K562 (cell line): ENCODE measurements at regions not wholly inside any gene's neighbourhood (a gene's known extent, or its start where the extent isn't known, plus 50 kb on each side); places are given as distances from the start of the nearest gene placed in this dataset.
A peak's percentile ranks its signal among the peaks of the same experiment; 100 is the strongest.

ENCODE experiments used
- ATAC-seq: fragments of 200-7000 bp; cut with Tn5 transposase; 3 replicates; pipeline ENCODE4 v1.9.1; 2020; ENCODE audit warnings: moderate library complexity
- BruUV-seq: library from RNA; stranded (reverse); fragments of 400-500 nt; replicated peaks from 2 replicates; lab custom pipeline; 2021; lab: Mats Ljungman, UMichigan
- CTCF ChIA-PET: fragments of 300-600 bp; formaldehyde crosslinking; extraction: SDS; loops from one replicate; lab custom pipeline; 2021; ENCODE audit warnings: low intra/inter-chr PET ratio; lab: Yijun Ruan, JAX
- POLR2A ChIA-PET: fragments of 300-600, 350-650 bp; sonication (Branson Sonifier 250); formaldehyde crosslinking; extraction: SDS; loops from one replicate; lab custom pipeline; 2021; ENCODE audit warnings: antibody characterized with exemption, inconsistent platforms; lab: Yijun Ruan, JAX
- DNase-seq, 4 experiments: peaks; one replicate each; pipeline versions ENCODE4 v3.0.0 to v3.0.0-alpha.2; 2011 to 2018; ENCODE audit warnings: low spot score in 3 of 4, mixed read lengths in 3 of 4; ENCODE audit errors: extremely low read depth in 1 of 4
- FAIRE-seq: peaks from 2 replicates; lab custom pipeline; 2011; peaks lifted over from hg19 to GRCh38; lab: Jason Lieb, UNC
- H2AFZ ChIP-seq: 2 replicates; pipeline ENCODE4 v1.6.0; 2011; ENCODE audit warnings: low read depth, low read length, control low read depth, inconsistent platforms
- H3K27ac ChIP-seq: fragments of 200-600 bp; 3 replicates; pipeline ENCODE4 v1.8.0; 2011; ENCODE audit warnings: low read depth, mild to moderate bottlenecking, control low read depth, inconsistent platforms, low read length, moderate library complexity, mixed read lengths; ENCODE audit errors: extremely low read depth
- H3K27me3 ChIP-seq, 2 experiments: fragments of 300-600 bp in 1 of 2; 2 replicates in 1 of 2; 3 replicates in 1 of 2; pipeline versions ENCODE4 v1.6.0 to v1.8.0; 2011; ENCODE audit warnings: inconsistent platforms in 2 of 2, low read length in 2 of 2, mild to moderate bottlenecking in 1 of 2, mixed read lengths in 1 of 2, moderate library complexity in 1 of 2; ENCODE audit not compliant: control insufficient read depth in 2 of 2, insufficient read depth in 2 of 2
- H3K36me3 ChIP-seq: fragments of 300-600 bp; 3 replicates; pipeline ENCODE4 v1.8.0; 2011; ENCODE audit warnings: mild to moderate bottlenecking, low read length, inconsistent platforms; ENCODE audit not compliant: control insufficient read depth, insufficient read depth
- H3K4me1 ChIP-seq, 2 experiments: fragments of 200-600 bp in 1 of 2; replicated peaks in 1 of 2; 2 replicates in 1 of 2; 3 replicates in 1 of 2; pipeline versions ENCODE4 v1.5.1 to v1.8.0; 2011; ENCODE audit warnings: inconsistent platforms in 2 of 2, low read length in 2 of 2, mild to moderate bottlenecking in 1 of 2, mixed read lengths in 1 of 2, moderate library complexity in 1 of 2; ENCODE audit not compliant: control insufficient read depth in 2 of 2, insufficient read depth in 2 of 2
- H3K4me2 ChIP-seq: 2 replicates; pipeline ENCODE4 v1.6.1; 2011; ENCODE audit warnings: low read length, control low read depth, inconsistent platforms, mixed read lengths; ENCODE audit not compliant: insufficient read depth
- H3K4me3 ChIP-seq: fragments of 200-600 bp; sonication (generic), shearing (Covaris generic); 2 replicates; pipeline ENCODE4 v1.5.1; 2016; ENCODE audit warnings: control low read depth, inconsistent platforms
- H3K79me2 ChIP-seq: fragments of 200-600 bp; 3 replicates; pipeline ENCODE4 v1.8.0; 2011; ENCODE audit warnings: low read length, inconsistent platforms; ENCODE audit not compliant: control insufficient read depth, insufficient read depth
- H3K9ac ChIP-seq, 2 experiments: 2 replicates each; pipeline versions ENCODE4 v1.6.0 to v1.6.1; 2011; ENCODE audit warnings: low read depth in 2 of 2, low read length in 2 of 2, control low read depth in 1 of 2, inconsistent platforms in 1 of 2, mild to moderate bottlenecking in 1 of 2, mixed read lengths in 1 of 2; ENCODE audit not compliant: insufficient read depth in 1 of 2
- H3K9me1 ChIP-seq: one replicate; pipeline ENCODE4 v1.6.0; 2011; ENCODE audit warnings: inconsistent platforms, mild to moderate bottlenecking, low read length, moderate library complexity; ENCODE audit not compliant: control insufficient read depth, insufficient read depth
- H3K9me3 ChIP-seq: replicated peaks from 2 replicates; pipeline ENCODE4 v1.5.1; 2011; ENCODE audit warnings: low read depth, low read length, inconsistent platforms; ENCODE audit not compliant: control insufficient read depth, insufficient read depth
- H4K20me1 ChIP-seq: replicated peaks from 2 replicates; pipeline ENCODE4 v1.6.1; 2011; ENCODE audit warnings: low read length, inconsistent platforms, mixed read lengths; ENCODE audit not compliant: control insufficient read depth, insufficient read depth
- FOXO4 ChIP-seq: fragments of 450-650 bp; formaldehyde crosslinking; IDR thresholded peaks from 2 replicates; pipeline ENCODE4 v1.4.0; 2020; ENCODE audit warnings: mild to moderate bottlenecking, moderate library complexity
- MEIS2 ChIP-seq: fragments of 450-650 bp; IDR thresholded peaks from 2 replicates; pipeline ENCODE4 v1.6.1; 2014; ENCODE audit warnings: mild to moderate bottlenecking; ENCODE audit not compliant: partially characterized antibody
- MLLT1 ChIP-seq, 2 experiments: fragments of 450-650 bp; IDR thresholded peaks; 2 replicates each; pipeline ENCODE4 v1.6.1; 2016
- NFIC ChIP-seq: fragments of 450-650 bp; IDR thresholded peaks from 2 replicates; pipeline ENCODE4 v1.6.1; 2017; ENCODE audit warnings: mild to moderate bottlenecking, inconsistent platforms
- NR1H2 ChIP-seq: sonication (generic); formaldehyde crosslinking; IDR thresholded peaks from 2 replicates; pipeline ENCODE4 v1.4.0; 2020; ENCODE audit warnings: mild to moderate bottlenecking, missing genetic modification reagents
- SP1 ChIP-seq: sonication (generic); formaldehyde crosslinking; IDR thresholded peaks from 2 replicates; pipeline ENCODE4 v1.8.1; 2022; ENCODE audit warnings: mild to moderate bottlenecking, missing genetic modification reagents
- TOE1 ChIP-seq, 2 experiments: fragments of 450-650 bp in 1 of 2; sonication (generic) in 1 of 2; formaldehyde crosslinking in 1 of 2; IDR thresholded peaks; 2 replicates each; pipeline versions ENCODE4 v1.7.1 to v1.8.0; 2016 to 2022; ENCODE audit warnings: borderline replicate concordance in 2 of 2, mild to moderate bottlenecking in 2 of 2, antibody characterized with exemption in 1 of 2, inconsistent platforms in 1 of 2, low read depth in 1 of 2, missing genetic modification reagents in 1 of 2, moderate library complexity in 1 of 2
- TRIM24 ChIP-seq, 2 experiments: fragments of 450-650 bp; IDR thresholded peaks; 2 replicates each; pipeline ENCODE4 v1.6.1; 2016
- ZKSCAN8 ChIP-seq: fragments of 200-800 bp; sonication (Bioruptor generic); IDR thresholded peaks from 2 replicates; pipeline ENCODE4 v1.6.1; 2016; ENCODE audit warnings: missing genetic modification characterization, missing compliant biosample characterization
- ZNF512 ChIP-seq: IDR thresholded peaks from 2 replicates; pipeline ENCODE4 v1.6.1; 2016; ENCODE audit warnings: missing genetic modification characterization, missing compliant biosample characterization
- WGBS: fragments of 100-300 bp; shearing (Covaris generic); methylation state at CpG from one replicate; pipeline ENCODE4 v1.1.6; 2016; ENCODE audit warnings: low coverage, mixed read lengths; ENCODE audit not compliant: insufficient coverage; ENCODE audit errors: missing lambda C conversion rate; 5-methylcytosine and 5-hydroxymethylcytosine counted together
- in situ Hi-C: fragments of 300-500 bp; cut with MboI; formaldehyde crosslinking; loops from 4 replicates; pipeline ENCODE4 v1.15.0; 2018; ENCODE audit warnings: inconsistent platforms, mixed read lengths
- intact Hi-C: fragments of 100-400 bp; cut with micrococcal nuclease; formaldehyde crosslinking; loops from 2 replicates; pipeline ENCODE4 v1.14.2; 2022

GRCh38 chr12:47376927-47377326 is 297.2 kb upstream of the AMIGO2 start:
- Histone ChIP-seq H3K36me3 (no peaks in the 10 kb centered on the region), H3K4me1 (peaks cover 3 to 31% of the 10 kb centered on the region in 2 experiments; a peak in 3 of 5 replicates), H3K27ac (no peak overlapping the region), H3K79me2 (no peaks in the 10 kb centered on the region), H3K9ac (no peak overlapping the region), H2AFZ (no peak overlapping the region), H4K20me1 (no peaks in the 10 kb centered on the region), H3K27me3 (no peaks in the 10 kb centered on the region), H3K4me2 (peak overlapping the region; percentile 66; the same call in 1 of the 2 replicates), H3K9me3 (no peaks in the 10 kb centered on the region), H3K9me1 (no peaks in the 10 kb centered on the region), H3K4me3 (no peak overlapping the region)
- intact Hi-C loops, result loop anchor here (10.0 kb wide), 1 partner anchor 162 kb away; no protein-coding TSS in a partner anchor
- in situ Hi-C loops, result no loop called here
- ChIA-PET POLR2A (interaction anchor here (0.5 to 1.4 kb wide), 2 partner anchors 16 to 337 kb away, joined by 3 to 4 read pairs; no protein-coding TSS in a partner anchor), CTCF (no interaction called here)
- FAIRE-seq, result no peak
- TF ChIP-seq TRIM24 (IDR thresholded peaks at IDR 0.05) (no peak), NR1H2 (CRISPR knock-in tag) (no peak), ZKSCAN8 (0 out of 2 replicates have a peak, but pooled peaks have one; percentile 19), NFIC (peak; percentile 3; the same call in 1 of the 2 replicates)
- DNase-seq, result no peak
- no peak for ATAC-seq
- 23% methylated on average over 6 of the region's 6 CpGs for WGBS
- BruUV-seq, result no TSS peak

GRCh38 chr12:47373554-47374150 is 293.9 kb upstream of the AMIGO2 start:
- in situ Hi-C loops, result no loop called here
- ChIA-PET CTCF (no interaction called here), POLR2A (interaction anchor here (0.8 kb wide), 1 partner anchor 14 kb away, joined by 3 read pairs; no protein-coding TSS in a partner anchor)
- BruUV-seq, result no TSS peak
- FAIRE-seq (no peak), DNase-seq (no peak), ATAC-seq (no peak)
- Histone ChIP-seq H3K9me3 (no peaks in the 10 kb centered on the region), H3K9me1 (no peaks in the 10 kb centered on the region), H3K27me3 (no peaks in the 10 kb centered on the region), H3K4me1 (peaks cover 3 to 17% of the 10 kb centered on the region in 2 experiments; a peak in 3 of 5 replicates), H3K27ac (no peak overlapping the region), H4K20me1 (no peaks in the 10 kb centered on the region), H3K9ac (no peak overlapping the region), H3K36me3 (no peaks in the 10 kb centered on the region), H3K4me2 (no peak overlapping the region), H3K79me2 (no peaks in the 10 kb centered on the region), H2AFZ (no peak overlapping the region)
- intact Hi-C loops, result loop anchor here (10.0 kb wide), 1 partner anchor 159 kb away; no protein-coding TSS in a partner anchor
- TF ChIP-seq SP1 (CRISPR knock-in tag), result no peak
- peak; percentile 25 for TF ChIP-seq MEIS2
- TF ChIP-seq ZNF512 (tag), result peak; percentile 99
- 0 out of 2 replicates have a peak, but pooled peaks have one; percentile 27 for TF ChIP-seq TOE1 (IDR thresholded peaks at IDR 0.05; ENCODE audit: borderline replicate concordance)
- no peak for TF ChIP-seq TOE1 (CRISPR knock-in tag; IDR thresholded peaks at IDR 0.05; ENCODE audit: borderline replicate concordance, low read depth)
- 0 out of 4 replicates have a peak, but pooled peaks of 1 of the 2 experiments have one; percentile 26 for TF ChIP-seq MLLT1 (IDR thresholded peaks at IDR 0.05)
- no peak for TF ChIP-seq FOXO4 (CRISPR knock-in tag)
- TF ChIP-seq, all 486 proteins: peak for 4
- 13% methylated on average over 1 of the region's 1 CpG for WGBS
- no peak overlapping the region for H3K4me3 ChIP-seq
